Lung (tissue), 11 donors: ENCODE measurements at regions not wholly inside any gene's neighbourhood (a gene's known extent, or its start where the extent isn't known, plus 50 kb on each side); places are given as distances from the start of the nearest gene placed in this dataset.

Source experiments
- ATAC-seq: fragments of 200-7000 bp; cut with Tn5 transposase; one replicate; pipeline ENCODE4 v1.9.1; 2020; ENCODE audit warnings: moderate number of reproducible peaks; ENCODE audit not compliant: insufficient read depth, low FRiP score
- DNase-seq, 3 donors: peaks; one replicate each; pipeline ENCODE4 v3.0.0-alpha.2; 2013 to 2017
- H3K27ac ChIP-seq, 2 donors: one replicate each; pipeline ENCODE4 v1.5.1; 2013; ENCODE audit warnings: mild to moderate bottlenecking in 2 of 2, moderate library complexity in 2 of 2, control low read depth in 1 of 2, inconsistent platforms in 1 of 2, low read depth in 1 of 2, low read length in 1 of 2
- H3K27me3 ChIP-seq, 3 donors: one replicate each; pipeline ENCODE4 v1.5.1; 2013; ENCODE audit warnings: low read length in 2 of 3; ENCODE audit not compliant: control insufficient read depth in 3 of 3, insufficient read depth in 3 of 3
- H3K36me3 ChIP-seq, 4 donors: one replicate each; pipeline ENCODE4 v1.5.1; 2013; ENCODE audit warnings: low read length in 4 of 4, mild to moderate bottlenecking in 1 of 4, moderate library complexity in 1 of 4; ENCODE audit not compliant: control insufficient read depth in 4 of 4, insufficient read depth in 4 of 4
- H3K4me1 ChIP-seq, 5 donors: one replicate each; pipeline ENCODE4 v1.5.1; 2013; ENCODE audit warnings: low read length in 5 of 5, mild to moderate bottlenecking in 2 of 5, moderate library complexity in 1 of 5; ENCODE audit not compliant: control insufficient read depth in 5 of 5, insufficient read depth in 5 of 5
- H3K4me3 ChIP-seq: one replicate; pipeline ENCODE4 v1.5.1; 2013; ENCODE audit warnings: mild to moderate bottlenecking, control low read depth, moderate library complexity
- H3K9ac ChIP-seq, 2 donors: one replicate each; pipeline ENCODE4 v1.5.1; 2013; ENCODE audit warnings: low read length in 2 of 2, control low read depth in 1 of 2; ENCODE audit not compliant: insufficient read depth in 1 of 2
- H3K9me3 ChIP-seq, 4 donors: one replicate each; pipeline ENCODE4 v1.5.1; 2013; ENCODE audit warnings: low read length in 3 of 4, mild to moderate bottlenecking in 1 of 4, moderate library complexity in 1 of 4; ENCODE audit not compliant: control insufficient read depth in 4 of 4, insufficient read depth in 3 of 4
- WGBS, 2 donors: extraction: QIAGEN DNeasy Blood & Tissue Kit; methylation state at CpG; one replicate each; pipeline ENCODE4 v1.1.7; 2013; 5-methylcytosine and 5-hydroxymethylcytosine counted together
- TF ChIP-seq, protein P1 (sequence below): IDR thresholded peaks from 2 replicates; pipeline ENCODE4 v1.5.1; 2012; ENCODE audit warnings: mild to moderate bottlenecking; ENCODE audit errors: control extremely low read depth, extremely low read depth
- donor health status: control.
- donor health status: control.
- donor health status: Bipolar disorder and iron deficiency.
- donor health status: healthy.
- donor health status: DM: yes; HTN: yes; CAD: no.

DNA sequence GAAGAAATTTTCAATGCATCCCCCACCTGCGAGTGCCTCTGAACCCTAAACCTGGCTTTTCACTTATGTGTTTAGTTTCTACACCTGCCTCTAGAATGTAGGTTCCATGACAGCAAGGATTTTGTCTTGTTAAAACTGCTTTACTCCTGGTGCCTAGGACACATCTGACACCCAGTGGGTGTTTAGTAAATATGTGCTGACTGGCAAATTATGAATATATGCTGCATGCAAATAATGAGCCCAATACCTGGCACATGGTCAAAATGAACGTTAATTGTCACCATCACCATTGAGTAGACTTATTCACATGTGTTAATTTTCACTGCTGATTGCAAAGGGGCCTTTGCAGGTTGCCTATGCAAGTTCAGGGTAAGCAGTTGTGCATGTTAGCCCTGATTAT lies 249.9 kb upstream of the WWC1 start:
- ATAC-seq (no peak), DNase-seq (no peak)
- no peaks in the 10 kb centered on the region for H3K36me3 ChIP-seq
- H3K9me3 ChIP-seq, result peaks cover 0 to 3% (median 0%) of the 10 kb centered on the region in 4 donors
- WGBS, 2 donors, result 80 to 86% methylated on average over 2 of the region's 2 CpGs
- H3K27me3 ChIP-seq, result peaks cover 0 to 16% (median 0%) of the 10 kb centered on the region in 3 donors
- H3K4me3 ChIP-seq, result no peak overlapping the region
- H3K9ac ChIP-seq, result no peak overlapping the region
- TF ChIP-seq, protein P1, sequence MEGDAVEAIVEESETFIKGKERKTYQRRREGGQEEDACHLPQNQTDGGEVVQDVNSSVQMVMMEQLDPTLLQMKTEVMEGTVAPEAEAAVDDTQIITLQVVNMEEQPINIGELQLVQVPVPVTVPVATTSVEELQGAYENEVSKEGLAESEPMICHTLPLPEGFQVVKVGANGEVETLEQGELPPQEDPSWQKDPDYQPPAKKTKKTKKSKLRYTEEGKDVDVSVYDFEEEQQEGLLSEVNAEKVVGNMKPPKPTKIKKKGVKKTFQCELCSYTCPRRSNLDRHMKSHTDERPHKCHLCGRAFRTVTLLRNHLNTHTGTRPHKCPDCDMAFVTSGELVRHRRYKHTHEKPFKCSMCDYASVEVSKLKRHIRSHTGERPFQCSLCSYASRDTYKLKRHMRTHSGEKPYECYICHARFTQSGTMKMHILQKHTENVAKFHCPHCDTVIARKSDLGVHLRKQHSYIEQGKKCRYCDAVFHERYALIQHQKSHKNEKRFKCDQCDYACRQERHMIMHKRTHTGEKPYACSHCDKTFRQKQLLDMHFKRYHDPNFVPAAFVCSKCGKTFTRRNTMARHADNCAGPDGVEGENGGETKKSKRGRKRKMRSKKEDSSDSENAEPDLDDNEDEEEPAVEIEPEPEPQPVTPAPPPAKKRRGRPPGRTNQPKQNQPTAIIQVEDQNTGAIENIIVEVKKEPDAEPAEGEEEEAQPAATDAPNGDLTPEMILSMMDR, result no peak
- no peak overlapping the region for H3K27ac ChIP-seq
- H3K4me1 ChIP-seq, result peaks cover 0 to 16% (median 0%) of the 10 kb centered on the region in 5 donors

DNA sequence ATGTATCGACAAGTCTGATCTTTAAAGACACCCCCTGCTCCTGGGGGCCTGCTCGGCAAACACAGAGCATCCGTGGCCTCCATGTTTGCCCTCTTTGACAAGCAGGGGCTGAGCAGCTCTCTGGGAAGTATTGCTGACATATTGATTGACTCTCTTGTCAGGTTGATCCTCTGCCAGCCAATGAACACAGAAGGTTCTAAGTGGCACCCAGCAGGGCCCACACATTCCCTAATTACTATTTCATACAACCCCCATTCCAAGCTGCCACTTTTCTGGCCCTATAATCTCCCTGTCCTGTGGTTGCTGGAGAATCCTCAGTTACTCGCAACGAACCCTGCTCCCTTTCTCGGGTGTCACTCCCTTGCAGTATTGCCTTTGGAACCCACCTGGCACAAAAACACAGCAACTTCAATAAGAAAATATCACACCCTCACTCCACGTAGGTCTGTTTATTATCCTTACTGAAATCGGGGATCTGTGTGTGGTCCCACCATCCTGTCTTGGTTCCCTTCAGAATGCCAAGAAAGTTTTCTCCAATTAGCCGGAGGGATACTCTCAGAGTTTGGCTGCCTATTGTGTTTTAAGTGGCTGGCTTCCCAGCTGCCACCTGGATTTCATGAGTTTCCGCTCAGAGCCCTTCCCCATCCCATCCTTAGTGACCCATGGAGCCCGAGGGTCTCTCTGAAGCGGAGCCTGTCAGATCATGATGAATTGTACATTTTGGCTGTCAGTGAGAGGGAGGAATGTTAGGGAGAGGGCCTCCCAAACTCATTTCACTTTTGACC lies 249.0 kb upstream of the WWC1 start:
- DNase-seq, result peak; percentile 51 to 90 (median 83)
- H3K27me3 ChIP-seq, result peaks cover 0 to 16% (median 0%) of the 10 kb centered on the region in 3 donors
- WGBS, 2 donors, result 79 to 82% methylated on average over 12 of the region's 12 CpGs
- TF ChIP-seq, protein P1, result no peak
- no peak overlapping the region for H3K4me3 ChIP-seq
- no peak overlapping the region for H3K9ac ChIP-seq
- H3K36me3 ChIP-seq, result no peaks in the 10 kb centered on the region
- no peak overlapping the region for H3K27ac ChIP-seq
- peaks cover 0 to 3% (median 0%) of the 10 kb centered on the region in 4 donors for H3K9me3 ChIP-seq
- no peak for ATAC-seq
- peaks cover 0 to 16% (median under 1%) of the 10 kb centered on the region in 5 donors for H3K4me1 ChIP-seq

DNA sequence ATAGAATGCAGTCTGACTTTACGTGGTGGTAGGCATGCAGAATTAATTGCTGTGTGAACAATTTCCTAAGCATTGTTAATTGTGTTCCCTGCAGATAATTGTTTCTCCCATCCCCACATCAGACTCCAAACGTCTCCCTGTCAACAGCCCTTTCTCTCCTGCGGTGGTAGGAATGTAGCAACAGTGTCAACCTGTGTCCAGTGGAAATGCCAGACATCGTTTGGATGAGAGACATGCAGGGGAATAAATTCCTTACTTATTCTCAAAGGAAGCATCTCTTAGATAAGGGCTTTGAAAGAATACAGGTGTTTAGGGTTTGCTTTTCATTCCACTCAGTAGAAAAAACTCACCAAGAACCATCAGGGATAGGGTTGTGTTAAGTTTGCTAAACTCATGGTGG lies 245.3 kb upstream of the WWC1 start:
- Histone ChIP-seq H3K9ac (no peak overlapping the region), H3K27ac (no peak overlapping the region), H3K27me3 (peaks cover 0 to 2% (median 0%) of the 10 kb centered on the region in 3 donors), H3K9me3 (peaks cover 0 to 3% (median 0%) of the 10 kb centered on the region in 4 donors), H3K36me3 (no peaks in the 10 kb centered on the region), H3K4me1 (peaks cover 0 to 19% (median 4%) of the 10 kb centered on the region in 5 donors), H3K4me3 (no peak overlapping the region)
- ATAC-seq, result no peak
- whole genome bisulfite sequencing, 2 donors, result 56 to 66% methylated on average over 4 of the region's 4 CpGs
- DNase-seq, result no peak
- TF ChIP-seq, protein P1, result no peak
